KMS-11 (cell line): ENCODE measurements at regions not wholly inside any gene's neighbourhood (a gene's known extent, or its start where the extent isn't known, plus 50 kb on each side); places are given as distances from the start of the nearest gene placed in this dataset.

ENCODE experiments used
- H2AFZ ChIP-seq: fragments of 200-600 bp; sonication (generic); 2 replicates; pipeline ENCODE4 v1.6.1; 2016; ENCODE audit warnings: antibody characterized with exemption, mixed run types, low read depth
- H3K27ac ChIP-seq: fragments of 200-600 bp; sonication (generic); 2 replicates; pipeline ENCODE4 v1.6.1; 2016; ENCODE audit warnings: mild to moderate bottlenecking, mixed run types
- H3K27me3 ChIP-seq: fragments of 200-600 bp; sonication (generic); 2 replicates; pipeline ENCODE4 v1.6.1; 2017; ENCODE audit warnings: mild to moderate bottlenecking, low read depth, mixed run types, moderate library complexity; ENCODE audit not compliant: insufficient read depth
- H3K36me3 ChIP-seq: fragments of 200-600 bp; sonication (generic); 2 replicates; pipeline ENCODE4 v1.6.1; 2017; ENCODE audit warnings: mild to moderate bottlenecking, mixed run types; ENCODE audit not compliant: insufficient read depth
- H3K4me1 ChIP-seq: fragments of 200-600 bp; sonication (generic); 2 replicates; pipeline ENCODE4 v1.6.1; 2016; ENCODE audit warnings: mild to moderate bottlenecking, low read depth, mixed run types; ENCODE audit not compliant: poor library complexity, severe bottlenecking
- H3K4me2 ChIP-seq: fragments of 200-600 bp; sonication (generic); 2 replicates; pipeline ENCODE4 v1.7.0; 2016; ENCODE audit warnings: mild to moderate bottlenecking, mixed run types
- H3K4me3 ChIP-seq: fragments of 200-600 bp; sonication (generic); IDR thresholded peaks from 2 replicates; pipeline ENCODE4 v1.6.1; 2017; ENCODE audit warnings: low read depth, low read length, mixed read lengths; ENCODE audit not compliant: insufficient read depth
- H3K79me2 ChIP-seq: fragments of 200-600 bp; sonication (generic); 2 replicates; pipeline ENCODE4 v1.6.1; 2016; ENCODE audit warnings: low read depth, mixed run types; ENCODE audit not compliant: insufficient read depth
- H3K9ac ChIP-seq: fragments of 200-600 bp; sonication (generic); 2 replicates; pipeline ENCODE4 v1.6.1; 2016; ENCODE audit warnings: mild to moderate bottlenecking, mixed run types
- H4K20me1 ChIP-seq: fragments of 200-600 bp; sonication (generic); 2 replicates; pipeline ENCODE4 v1.6.1; 2016; ENCODE audit warnings: mild to moderate bottlenecking, mixed run types; ENCODE audit not compliant: insufficient read depth
- CTCF ChIP-seq: fragments of 200-600 bp; sonication (generic); conservative IDR thresholded peaks from 2 replicates; pipeline ENCODE4 v1.6.1; 2017; ENCODE audit warnings: low read depth, mild to moderate bottlenecking, antibody characterized with exemption, low read length, moderate library complexity, mixed read lengths

- H2AFZ ChIP-seq = no peak overlapping the region
- H3K9ac ChIP-seq = no peak overlapping the region
- peaks cover 5% of the 10 kb centered on the region for H3K4me1 ChIP-seq
- no peak for TF ChIP-seq CTCF
- no peaks in the 10 kb centered on the region for H3K36me3 ChIP-seq
- no peak overlapping the region for H3K27ac ChIP-seq
- H3K79me2 ChIP-seq = peaks cover 50% of the 10 kb centered on the region; the same call in 1 of the 2 replicates
- H3K4me2 ChIP-seq = no peak overlapping the region
- no peak overlapping the region for H3K4me3 ChIP-seq
- 0 out of 2 replicates have a peak, but pooled peaks cover 2% of the 10 kb centered on the region for H4K20me1 ChIP-seq
- H3K27me3 ChIP-seq = no peaks in the 10 kb centered on the region
Measured at GRCh38 chr22:42192547-42192946, 61.9 kb upstream of the CYP2D6 start.

- Histone ChIP-seq H4K20me1 (no peaks in the 10 kb centered on the region), H3K79me2 (peaks cover 50% of the 10 kb centered on the region; the same call in 1 of the 2 replicates), H3K27me3 (no peaks in the 10 kb centered on the region), H2AFZ (no peak overlapping the region), H3K9ac (no peak overlapping the region), H3K4me2 (no peak overlapping the region), H3K4me3 (no peak overlapping the region), H3K27ac (no peak overlapping the region), H3K4me1 (peaks cover 15% of the 10 kb centered on the region), H3K36me3 (no peaks in the 10 kb centered on the region)
- TF ChIP-seq CTCF = no peak
Measured at GRCh38 chr22:42190274-42190673, 59.7 kb upstream of the CYP2D6 start.

GRCh38 chr22:42189761-42190160, 59.2 kb upstream of the CYP2D6 start:
- TF ChIP-seq CTCF = no peak
- no peak overlapping the region for H2AFZ ChIP-seq
- H3K36me3 ChIP-seq = no peaks in the 10 kb centered on the region
- H4K20me1 ChIP-seq = no peaks in the 10 kb centered on the region
- no peak overlapping the region for H3K4me3 ChIP-seq
- H3K4me2 ChIP-seq = no peak overlapping the region
- no peak overlapping the region for H3K27ac ChIP-seq
- peaks cover 20% of the 10 kb centered on the region for H3K4me1 ChIP-seq
- peaks cover 46% of the 10 kb centered on the region; the same call in 1 of the 2 replicates for H3K79me2 ChIP-seq
- H3K27me3 ChIP-seq = no peaks in the 10 kb centered on the region
- no peak overlapping the region for H3K9ac ChIP-seq

GRCh38 chr22:42188808-42189447, 58.3 kb upstream of the CYP2D6 start:
- TF ChIP-seq CTCF = no peak
- no peak overlapping the region for H3K4me3 ChIP-seq
- H3K9ac ChIP-seq = no peak overlapping the region
- no peak overlapping the region for H3K27ac ChIP-seq
- H4K20me1 ChIP-seq = no peaks in the 10 kb centered on the region
- no peak overlapping the region for H3K4me2 ChIP-seq
- H3K79me2 ChIP-seq = peaks cover 46% of the 10 kb centered on the region; the same call in 1 of the 2 replicates
- no peaks in the 10 kb centered on the region for H3K36me3 ChIP-seq
- H2AFZ ChIP-seq = no peak overlapping the region
- peaks cover 28% of the 10 kb centered on the region for H3K4me1 ChIP-seq
- H3K27me3 ChIP-seq = no peaks in the 10 kb centered on the region
